Glomerular visceral epithelial cell (primary cell): ENCODE measurements at regions not wholly inside any gene's neighbourhood (a gene's known extent, or its start where the extent isn't known, plus 50 kb on each side); places are given as distances from the start of the nearest gene placed in this dataset.
"Not testable (repeated sequence)": the region's sequence is repeated elsewhere in the genome, so short reads cannot be mapped to it uniquely, and the experiment has no call there.

Experiments used
- DNase-seq: peaks from one replicate; pipeline ENCODE4 v3.0.0-alpha.2; 2016; ENCODE audit errors: extremely low spot score

GRCh38 chr4:53716471-53717063 is 125.3 kb upstream of the LNX1 start:
- DNase-seq = no peak

GRCh38 chr4:53716011-53716410 is 124.7 kb upstream of the LNX1 start:
- DNase-seq = no peak

GRCh38 chr4:53714236-53715140 is 123.2 kb upstream of the LNX1 start:
- DNase-seq = no peak

- no peak for DNase-seq
Measured at GRCh38 chr4:53713767-53714166, 122.5 kb upstream of the LNX1 start.

GRCh38 chr4:53713296-53713695 is 122.0 kb upstream of the LNX1 start:
- DNase-seq = no peak

- no peak for DNase-seq
Measured at GRCh38 chr4:53712408-53713020, 121.2 kb upstream of the LNX1 start.

- DNase-seq = no peak
Measured at GRCh38 chr4:53711926-53712325, 120.6 kb upstream of the LNX1 start.

- DNase-seq = no peak
Measured at GRCh38 chr4:53709693-53710092, 118.4 kb upstream of the LNX1 start.

GRCh38 chr4:53707491-53707890 is 116.2 kb upstream of the LNX1 start:
- DNase-seq = no peak

- peak; percentile 10 for DNase-seq
Measured at GRCh38 chr4:53706422-53707032, 115.2 kb upstream of the LNX1 start.

GRCh38 chr4:53705972-53706371 is 114.7 kb upstream of the LNX1 start:
- DNase-seq = no peak

- no peak for DNase-seq
Measured at GRCh38 chr4:53705151-53705764, 114.0 kb upstream of the LNX1 start.

GRCh38 chr4:53704329-53704728 is 113.0 kb upstream of the LNX1 start:
- DNase-seq = no peak

GRCh38 chr4:53703267-53703655 is 112.0 kb upstream of the LNX1 start:
- DNase-seq = no peak

- DNase-seq = peak; percentile 76
Measured at GRCh38 chr4:53702334-53703266, 111.3 kb upstream of the LNX1 start.

GRCh38 chr4:53701260-53701659 is 110.0 kb upstream of the LNX1 start:
- not testable (repeated sequence) for DNase-seq

- DNase-seq = not testable (repeated sequence)
Measured at GRCh38 chr4:53699310-53699709, 108.0 kb upstream of the LNX1 start.

- DNase-seq = no peak
Measured at GRCh38 chr4:53697016-53697685, 105.9 kb upstream of the LNX1 start.

GRCh38 chr4:53695540-53696463 is 104.5 kb upstream of the LNX1 start:
- DNase-seq = no peak
